TTC549 (cell line): ENCODE measurements at regions not wholly inside any gene's neighbourhood (a gene's known extent, or its start where the extent isn't known, plus 50 kb on each side); places are given as distances from the start of the nearest gene placed in this dataset.

ENCODE experiments used
- FAIRE-seq: peaks from 2 replicates; lab custom pipeline; 2012; peaks lifted over from hg19 to GRCh38; lab: Jason Lieb, UNC

DNA sequence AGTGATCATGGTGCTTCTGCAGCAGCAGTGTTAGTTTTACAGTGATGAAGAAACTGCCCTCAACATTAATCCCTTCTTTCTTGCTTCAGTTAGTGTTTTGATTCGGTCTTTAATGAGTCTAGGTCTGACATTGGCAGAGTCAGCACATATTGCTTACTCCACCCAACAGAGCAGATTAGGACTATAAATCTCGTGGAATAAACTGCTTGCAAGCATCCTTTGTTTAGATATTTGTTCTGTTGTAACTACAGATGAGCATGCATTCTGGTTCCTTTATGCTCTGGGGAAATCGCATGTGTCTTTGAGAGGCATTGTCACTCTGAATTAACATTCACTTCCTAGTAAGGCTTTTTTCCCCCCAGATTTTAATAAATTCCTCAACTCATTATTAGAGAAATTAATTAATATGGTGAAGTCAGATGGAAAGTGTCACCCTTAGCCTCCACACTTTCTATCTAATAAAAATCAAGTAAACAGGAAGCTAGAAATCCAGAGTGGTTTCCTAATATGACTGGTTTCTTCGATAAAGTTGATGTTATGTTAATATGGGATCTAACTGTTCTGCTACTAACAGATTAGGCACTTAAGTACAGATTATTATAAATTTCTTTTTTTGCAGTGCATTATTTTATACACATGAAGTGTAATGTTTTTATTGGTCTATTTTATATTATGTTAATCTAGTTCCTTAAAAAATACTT lies 86.2 kb upstream of the SSTR1 start:
- FAIRE-seq = no peak

GRCh38 chr14:38122241-38122640 lies 85.5 kb upstream of the SSTR1 start:
- no peak for FAIRE-seq

- no peak for FAIRE-seq
These were observed 83.2 kb upstream of the SSTR1 start for GRCh38 chr14:38124506-38124905.

GRCh38 chr14:38125481-38126037 lies 82.1 kb upstream of the SSTR1 start:
- no peak for FAIRE-seq

- FAIRE-seq = no peak
These were observed 80.3 kb upstream of the SSTR1 start for GRCh38 chr14:38127356-38127755.

DNA sequence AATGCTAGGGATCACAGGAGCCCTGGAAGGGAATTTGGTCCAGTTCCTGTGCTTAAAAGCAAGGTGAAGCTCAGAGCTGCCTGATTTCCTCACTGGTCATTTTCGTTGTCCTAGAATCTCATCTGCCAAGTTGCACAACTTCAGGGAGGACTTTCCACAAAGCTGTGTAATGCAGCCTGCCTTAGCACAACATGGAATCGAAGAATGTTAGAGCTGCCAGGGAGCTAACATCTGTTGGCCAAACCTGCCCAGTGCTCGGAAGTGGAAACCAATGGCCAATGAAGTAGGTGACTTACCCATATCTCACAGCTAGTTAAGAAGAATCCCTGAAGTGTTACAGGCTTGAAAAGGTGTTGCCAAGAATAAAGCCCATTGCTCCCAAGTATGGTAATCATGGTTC lies 79.9 kb upstream of the SSTR1 start:
- no peak for FAIRE-seq

GRCh38 chr14:38128640-38129039 lies 79.1 kb upstream of the SSTR1 start:
- no peak for FAIRE-seq

DNA sequence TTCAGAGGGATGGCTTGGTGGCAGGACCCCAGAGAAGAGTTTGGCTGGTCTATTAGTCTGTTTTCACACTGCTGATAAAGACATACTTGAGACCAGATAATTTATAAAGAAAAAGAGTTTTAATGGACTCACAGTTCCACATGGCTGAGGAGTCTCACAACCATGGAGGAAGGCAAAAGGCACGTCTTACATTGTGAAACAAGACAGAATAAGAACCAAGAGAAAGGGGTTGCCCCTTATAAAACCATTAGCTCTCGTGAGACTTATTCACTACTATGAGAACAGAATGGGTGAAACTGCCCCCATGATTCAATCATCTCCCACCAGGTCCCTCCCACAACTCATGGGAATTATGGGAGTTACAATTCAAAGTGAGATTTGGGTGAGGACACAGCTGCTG lies 78.5 kb upstream of the SSTR1 start:
- FAIRE-seq = no peak

GRCh38 chr14:38129705-38130104 lies 78.0 kb upstream of the SSTR1 start:
- FAIRE-seq = no peak

DNA sequence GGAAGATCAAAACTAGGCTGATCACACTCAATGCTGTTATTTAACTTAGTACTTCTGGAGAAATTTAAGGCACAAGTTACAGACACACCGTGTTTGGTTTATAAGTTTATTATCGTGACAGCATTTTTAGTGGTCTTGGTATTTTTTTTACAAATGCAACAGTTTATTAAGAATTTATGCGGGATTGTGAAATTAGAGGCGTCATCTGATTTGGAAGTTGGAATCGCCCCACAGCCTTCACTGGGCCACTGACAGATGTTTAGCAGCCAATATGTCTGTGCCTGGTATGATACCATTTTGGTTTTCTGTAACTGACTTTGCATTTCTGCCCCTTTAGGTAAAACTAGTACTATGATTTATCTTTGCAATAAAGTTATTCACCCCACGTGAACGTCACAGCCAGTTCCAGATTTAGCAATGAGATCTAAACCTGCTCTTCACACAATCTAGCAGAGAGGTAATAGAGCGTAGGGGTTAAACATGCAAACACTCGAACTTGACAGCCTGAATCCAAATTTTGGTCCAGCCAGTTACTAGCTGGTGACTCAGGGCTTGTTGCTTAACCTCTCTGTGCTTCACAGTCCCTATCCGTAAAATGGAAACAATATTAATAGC lies 73.2 kb upstream of the SSTR1 start:
- FAIRE-seq = no peak

- no peak for FAIRE-seq
These were observed 72.4 kb upstream of the SSTR1 start for GRCh38 chr14:38135106-38135867.

DNA sequence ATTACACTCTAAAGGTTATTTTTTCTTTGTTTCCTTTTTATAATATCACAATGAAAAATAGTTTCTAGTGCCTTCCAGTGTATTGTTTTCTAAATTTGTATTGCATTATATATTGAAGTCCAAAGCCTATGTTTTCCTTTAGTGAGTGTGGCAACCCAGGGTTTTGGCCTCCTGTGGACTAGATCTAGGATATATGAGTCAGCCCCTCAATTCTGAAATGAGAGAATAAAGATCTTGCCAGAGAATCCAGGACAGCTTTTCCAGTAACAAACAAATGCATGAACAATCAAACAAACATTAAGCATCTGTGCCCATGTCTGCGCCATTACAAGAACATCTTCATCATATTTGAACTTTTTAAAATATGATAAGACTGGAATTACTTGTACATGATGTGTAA lies 70.7 kb upstream of the SSTR1 start:
- no peak for FAIRE-seq

DNA sequence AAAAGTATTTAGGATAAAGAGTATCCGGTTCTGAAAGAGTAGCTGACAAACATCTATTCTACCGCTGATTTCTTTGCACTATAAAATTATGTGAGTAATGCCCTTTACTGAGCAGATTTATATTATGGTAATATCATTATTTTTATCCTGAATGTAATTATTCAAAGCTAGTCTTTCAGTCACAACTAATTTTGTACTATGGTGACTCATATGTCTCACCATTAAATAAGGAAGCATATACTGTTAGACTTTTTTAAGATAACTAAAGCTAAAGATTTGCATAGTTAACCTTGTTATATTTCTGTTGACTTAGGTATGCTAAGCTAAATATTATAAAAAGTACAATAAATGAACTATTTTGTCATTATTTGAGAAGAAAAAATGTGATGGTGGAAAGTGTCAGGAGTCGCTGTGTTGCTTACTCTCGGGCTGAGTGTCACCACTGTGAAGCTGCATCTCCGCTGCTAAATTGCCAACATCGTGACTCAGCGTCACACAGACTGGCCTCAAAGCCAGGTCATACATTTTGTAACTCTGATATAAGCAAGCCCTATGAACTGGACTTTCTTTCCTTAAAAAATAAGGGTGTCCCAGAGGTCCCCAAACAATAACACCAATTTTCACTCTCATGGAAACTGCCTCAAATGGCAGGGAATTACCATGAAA lies 69.1 kb upstream of the SSTR1 start:
- no peak for FAIRE-seq

- no peak for FAIRE-seq
These were observed 67.8 kb upstream of the SSTR1 start for GRCh38 chr14:38139926-38140325.

- FAIRE-seq = no peak
These were observed 64.5 kb upstream of the SSTR1 start for GRCh38 chr14:38143170-38143569.

- no peak for FAIRE-seq
These were observed 63.8 kb upstream of the SSTR1 start for GRCh38 chr14:38143659-38144505.

GRCh38 chr14:38145142-38145541 lies 62.6 kb upstream of the SSTR1 start:
- no peak for FAIRE-seq

DNA sequence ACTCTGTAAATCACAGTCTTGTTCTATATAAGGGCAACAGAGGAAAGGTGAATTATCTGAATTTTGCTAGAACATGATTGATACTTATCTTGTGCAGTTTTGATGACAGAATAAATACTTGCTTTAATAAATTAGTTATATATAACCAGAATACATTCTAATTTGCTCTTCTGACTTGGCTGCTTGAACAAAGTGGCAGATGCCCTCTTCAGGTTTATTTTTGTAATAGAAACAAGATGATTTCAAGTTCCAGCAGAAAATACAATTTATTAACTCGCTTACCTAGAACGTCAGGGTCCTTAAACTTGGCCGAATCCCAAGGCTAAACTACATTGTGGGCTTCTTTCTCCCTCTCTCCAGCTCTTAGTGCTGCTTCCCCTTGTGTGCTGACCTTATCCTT lies 57.6 kb upstream of the SSTR1 start:
- FAIRE-seq = no peak
